Glutamatergic neuron (in vitro differentiated cells): ENCODE measurements at regions not wholly inside any gene's neighbourhood (a gene's known extent, or its start where the extent isn't known, plus 50 kb on each side); places are given as distances from the start of the nearest gene placed in this dataset.
"Not testable (repeated sequence)": the region's sequence is repeated elsewhere in the genome, so short reads cannot be mapped to it uniquely, and the experiment has no call there.

Experiments
- DNase-seq: peaks from one replicate; pipeline ENCODE4 v3.0.0; 2022
- H3K27ac Mint-ChIP-seq: one replicate; pipeline ENCODE4 v1.8.0; 2020; ENCODE audit warnings: mild to moderate bottlenecking, mixed read lengths, inconsistent platforms; ENCODE audit not compliant: unreplicated experiment
- H3K27me3 Mint-ChIP-seq: one replicate; pipeline ENCODE4 v1.8.0; 2020; ENCODE audit warnings: mild to moderate bottlenecking, moderate library complexity, mixed read lengths, inconsistent platforms; ENCODE audit not compliant: unreplicated experiment
- H3K36me3 Mint-ChIP-seq: one replicate; pipeline ENCODE4 v1.8.0; 2020; ENCODE audit warnings: mild to moderate bottlenecking, mixed read lengths, inconsistent platforms; ENCODE audit not compliant: unreplicated experiment
- H3K4me1 Mint-ChIP-seq: one replicate; pipeline ENCODE4 v1.8.0; 2020; ENCODE audit warnings: mild to moderate bottlenecking, low read depth, mixed read lengths, inconsistent platforms; ENCODE audit not compliant: unreplicated experiment
- H3K4me3 Mint-ChIP-seq: one replicate; pipeline ENCODE4 v1.8.0; 2020; ENCODE audit warnings: mild to moderate bottlenecking, mixed read lengths, inconsistent platforms; ENCODE audit not compliant: unreplicated experiment
- H3K9me3 Mint-ChIP-seq: one replicate; pipeline ENCODE4 v1.8.0; 2020; ENCODE audit warnings: mild to moderate bottlenecking, moderate library complexity, mixed read lengths, inconsistent platforms; ENCODE audit not compliant: unreplicated experiment
- TF ChIP-seq, protein P1 (sequence below): fragments of 200-600 bp; sonication (generic); IDR thresholded peaks from one replicate; pipeline ENCODE4 v1.5.0; 2021; ENCODE audit not compliant: partially characterized antibody, unreplicated experiment

DNA sequence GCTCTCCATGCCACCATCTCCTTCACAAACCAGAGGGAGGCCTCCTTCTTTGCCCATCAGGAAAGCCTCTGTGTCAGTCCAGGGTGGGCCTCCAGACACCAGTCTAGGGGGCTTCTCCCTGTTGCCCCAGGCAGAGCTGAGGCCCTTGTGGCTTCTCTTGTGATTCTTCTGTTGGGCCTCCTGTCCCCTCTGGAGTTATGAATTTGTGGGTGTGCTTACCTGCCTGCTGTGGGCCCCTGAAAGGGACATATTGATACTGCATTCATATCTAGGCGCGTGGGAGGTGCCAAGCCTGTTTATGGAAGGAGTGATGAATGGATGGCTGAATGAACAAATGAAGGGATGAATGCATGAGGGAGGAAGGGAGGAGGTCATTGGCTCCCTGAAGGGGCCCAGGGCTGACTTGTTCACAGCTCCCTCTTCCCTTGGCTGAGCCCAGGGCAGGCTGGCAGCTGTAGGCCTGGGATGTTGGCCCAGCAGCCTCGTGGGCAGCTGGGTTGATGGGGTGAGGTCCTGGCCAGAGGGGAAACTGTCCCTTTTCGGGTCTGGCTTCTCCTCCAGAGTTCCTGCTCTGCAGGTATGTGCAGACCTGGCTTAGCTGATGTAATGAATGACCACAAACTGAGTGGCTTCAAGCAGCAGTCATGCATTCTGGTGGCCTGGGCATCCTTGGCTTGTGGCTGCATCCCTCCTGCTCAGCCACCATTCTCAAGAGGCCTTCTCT, 195.4 kb downstream of the GOLGA6L6 start:
- H3K9me3 Mint-ChIP-seq = peaks cover 15% of the 10 kb centered on the region
- peaks cover 5% of the 10 kb centered on the region for H3K36me3 Mint-ChIP-seq
- no peak overlapping the region for H3K4me3 Mint-ChIP-seq
- DNase-seq = no peak
- TF ChIP-seq, protein P1, sequence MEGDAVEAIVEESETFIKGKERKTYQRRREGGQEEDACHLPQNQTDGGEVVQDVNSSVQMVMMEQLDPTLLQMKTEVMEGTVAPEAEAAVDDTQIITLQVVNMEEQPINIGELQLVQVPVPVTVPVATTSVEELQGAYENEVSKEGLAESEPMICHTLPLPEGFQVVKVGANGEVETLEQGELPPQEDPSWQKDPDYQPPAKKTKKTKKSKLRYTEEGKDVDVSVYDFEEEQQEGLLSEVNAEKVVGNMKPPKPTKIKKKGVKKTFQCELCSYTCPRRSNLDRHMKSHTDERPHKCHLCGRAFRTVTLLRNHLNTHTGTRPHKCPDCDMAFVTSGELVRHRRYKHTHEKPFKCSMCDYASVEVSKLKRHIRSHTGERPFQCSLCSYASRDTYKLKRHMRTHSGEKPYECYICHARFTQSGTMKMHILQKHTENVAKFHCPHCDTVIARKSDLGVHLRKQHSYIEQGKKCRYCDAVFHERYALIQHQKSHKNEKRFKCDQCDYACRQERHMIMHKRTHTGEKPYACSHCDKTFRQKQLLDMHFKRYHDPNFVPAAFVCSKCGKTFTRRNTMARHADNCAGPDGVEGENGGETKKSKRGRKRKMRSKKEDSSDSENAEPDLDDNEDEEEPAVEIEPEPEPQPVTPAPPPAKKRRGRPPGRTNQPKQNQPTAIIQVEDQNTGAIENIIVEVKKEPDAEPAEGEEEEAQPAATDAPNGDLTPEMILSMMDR = no peak
- no peaks in the 10 kb centered on the region for H3K4me1 Mint-ChIP-seq
- no peak overlapping the region for H3K27ac Mint-ChIP-seq
- peaks cover 14% of the 10 kb centered on the region for H3K27me3 Mint-ChIP-seq

DNA sequence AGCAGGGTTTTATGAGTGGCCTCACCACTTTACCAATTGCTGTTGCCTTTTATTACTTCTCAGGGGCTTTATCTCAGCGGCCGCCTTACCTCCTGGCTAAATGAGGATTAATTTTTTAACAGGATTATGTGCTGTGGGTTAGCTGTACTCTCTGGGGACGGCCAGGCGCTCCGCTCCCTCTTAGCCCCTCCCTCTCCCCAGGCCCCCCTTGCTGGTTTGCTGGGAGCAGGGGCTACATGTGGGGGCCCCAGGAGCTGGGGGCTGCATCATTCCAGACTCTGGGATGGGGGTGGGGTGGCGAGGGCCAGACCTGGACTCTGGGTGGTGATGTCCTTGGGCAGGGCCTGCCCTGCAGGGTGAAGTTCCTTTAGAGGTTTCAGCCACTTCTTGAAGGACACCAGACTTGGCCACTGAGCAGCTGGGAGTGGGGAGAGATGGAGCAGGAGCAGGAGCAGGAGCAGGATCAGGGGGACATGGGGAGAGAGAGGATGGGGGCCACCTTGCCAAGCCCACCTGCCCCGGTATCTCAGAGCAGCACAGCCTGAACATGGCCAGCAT, 196.1 kb downstream of the GOLGA6L6 start:
- Mint-ChIP-seq H3K27me3 (peaks cover 9% of the 10 kb centered on the region), H3K4me3 (no peak overlapping the region), H3K9me3 (peaks cover 7% of the 10 kb centered on the region), H3K27ac (no peak overlapping the region), H3K4me1 (no peaks in the 10 kb centered on the region), H3K36me3 (peaks cover 2% of the 10 kb centered on the region)
- DNase-seq = no peak
- TF ChIP-seq, protein P1 = no peak

DNA sequence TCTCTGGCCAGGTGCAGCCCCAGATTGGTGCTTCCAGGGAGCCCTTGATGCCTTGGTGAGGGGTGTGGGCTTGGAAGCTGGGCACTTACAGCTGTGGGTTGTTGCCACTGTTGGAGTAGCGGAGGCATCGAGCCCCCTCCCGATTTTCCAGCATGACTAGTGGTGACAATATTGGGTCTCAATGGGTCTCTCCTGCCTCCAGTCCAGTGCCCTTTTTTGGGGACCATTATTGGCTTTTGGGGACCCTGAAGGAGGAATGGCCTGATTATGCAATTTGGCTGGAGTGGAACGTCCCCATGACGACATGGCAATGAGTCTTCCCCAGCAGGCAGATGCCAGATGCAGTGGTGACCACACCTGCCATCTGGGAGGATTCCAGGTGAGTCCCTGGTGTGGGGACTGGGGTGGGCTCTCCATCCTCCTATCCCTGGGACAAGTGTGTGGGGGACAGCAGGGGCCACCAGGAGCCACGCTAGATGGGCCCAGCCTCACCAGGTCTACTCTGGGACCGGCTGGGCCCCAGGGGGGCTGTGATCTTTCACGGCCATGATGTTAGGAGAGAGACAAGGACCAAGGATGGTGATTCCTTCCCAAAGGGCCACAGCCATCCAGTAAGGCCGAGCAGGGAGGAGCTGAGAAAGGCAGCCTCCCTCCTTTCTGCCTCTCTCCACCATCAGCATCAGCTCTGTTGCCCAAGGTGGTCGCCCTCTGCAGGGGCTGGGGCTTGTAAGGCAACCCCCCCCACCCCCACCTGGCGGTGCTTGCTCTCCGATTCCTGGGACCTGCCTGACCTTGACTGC, 196.8 kb downstream of the GOLGA6L6 start:
- Mint-ChIP-seq H3K4me1 (no peaks in the 10 kb centered on the region), H3K36me3 (no peaks in the 10 kb centered on the region), H3K4me3 (no peak overlapping the region), H3K27me3 (peaks cover 2% of the 10 kb centered on the region), H3K27ac (no peak overlapping the region), H3K9me3 (peaks cover 2% of the 10 kb centered on the region)
- TF ChIP-seq, protein P1 = no peak
- no peak for DNase-seq

DNA sequence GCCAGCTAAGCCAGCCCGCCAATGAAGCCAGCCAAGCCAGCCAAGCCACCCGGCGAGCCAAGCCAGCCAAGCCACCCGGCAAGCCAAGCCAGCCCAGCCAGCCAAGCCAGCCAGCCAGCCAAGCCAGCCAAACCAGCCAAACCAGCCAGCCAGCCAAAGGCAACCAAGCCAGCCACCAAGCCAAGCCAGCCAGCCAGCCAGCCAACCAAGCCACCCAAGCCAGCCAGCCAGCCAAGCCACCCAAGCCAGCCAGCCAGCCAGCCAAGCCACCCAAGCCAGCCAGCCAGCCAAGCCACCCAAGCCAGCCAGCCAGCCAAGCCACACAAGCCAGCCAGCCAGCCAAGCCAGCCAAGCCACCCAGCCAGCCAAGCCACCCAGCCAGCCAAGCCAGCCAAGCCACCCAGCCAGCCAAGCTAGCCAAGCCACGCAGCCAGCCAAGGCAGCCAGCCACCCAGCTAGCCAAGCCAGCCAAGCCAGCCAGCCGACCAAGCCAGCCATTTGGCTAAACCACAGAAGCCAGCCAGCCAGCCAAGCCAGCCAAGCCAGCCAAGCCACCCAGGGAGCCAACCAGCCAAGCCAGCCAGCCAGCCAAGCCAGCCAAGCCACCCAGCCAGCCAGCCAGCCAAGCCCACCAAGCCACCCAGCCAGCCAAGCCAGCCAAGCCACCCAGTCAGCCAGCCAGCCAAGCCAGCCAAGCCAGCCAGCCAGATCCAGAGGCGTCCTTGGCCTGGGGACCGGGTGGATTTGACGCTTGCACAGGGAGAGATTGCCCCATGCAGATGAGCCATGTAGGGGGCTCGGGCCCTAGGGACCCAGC, 198.0 kb downstream of the GOLGA6L6 start:
- H3K27me3 Mint-ChIP-seq, H3K4me3 Mint-ChIP-seq, H3K4me1 Mint-ChIP-seq, H3K27ac Mint-ChIP-seq, H3K9me3 Mint-ChIP-seq, DNase-seq, H3K36me3 Mint-ChIP-seq: not testable (repeated sequence)

DNA sequence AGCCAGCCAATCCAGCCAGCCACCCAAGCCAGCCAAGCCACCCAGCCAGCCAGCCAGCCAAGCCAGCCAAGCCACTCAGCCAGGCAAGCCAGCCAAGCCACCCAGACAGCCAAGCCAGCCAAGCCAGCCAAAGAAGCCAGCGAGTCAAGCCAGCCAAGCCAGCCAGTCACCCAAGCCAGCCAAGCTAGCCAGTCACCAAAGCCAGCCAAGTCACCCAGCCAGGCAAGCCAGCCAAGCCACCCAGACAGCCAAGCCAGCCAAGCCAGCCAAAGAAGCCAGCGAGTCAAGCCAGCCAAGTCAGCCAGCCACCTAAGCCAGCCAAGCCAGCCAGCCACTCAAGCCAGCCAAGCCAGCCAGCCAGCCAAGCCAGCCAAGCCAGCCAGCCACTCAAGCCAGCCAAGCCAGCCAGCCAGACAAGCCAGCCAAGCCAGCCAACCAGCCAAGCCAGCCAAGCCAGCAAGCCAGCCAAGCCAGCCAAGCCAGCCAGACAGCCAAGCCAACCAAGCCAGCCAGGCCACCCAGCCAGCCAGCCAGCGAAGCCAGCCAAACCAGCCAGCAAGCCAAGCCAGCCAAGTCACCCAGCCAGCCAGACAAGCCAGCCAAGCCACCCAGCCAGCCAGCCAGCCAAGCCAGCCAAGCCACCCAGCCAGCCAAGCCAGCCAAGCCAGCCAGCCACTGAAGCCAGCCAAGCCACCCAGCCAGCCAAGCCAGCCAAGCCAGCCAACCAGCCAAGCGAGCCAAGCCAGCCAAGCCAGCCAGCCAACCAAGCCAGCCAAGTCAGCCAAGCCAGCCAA, 198.8 kb downstream of the GOLGA6L6 start:
- H3K4me1 Mint-ChIP-seq, H3K4me3 Mint-ChIP-seq, H3K27ac Mint-ChIP-seq, H3K27me3 Mint-ChIP-seq, H3K36me3 Mint-ChIP-seq, DNase-seq, H3K9me3 Mint-ChIP-seq: not testable (repeated sequence)
